ENCODE measurements at regions not wholly inside any gene's neighbourhood (a gene's known extent, or its start where the extent isn't known, plus 50 kb on each side); places are given as distances from the start of the nearest gene placed in this dataset.

GRCh38 chr14:32007755-32008362 is 69.2 kb upstream of the ARHGAP5 start:
- Histone ChIP-seq H3K4me1 (ENCODE audit: low read length) (no peaks in the 10 kb centered on the region), H3K27ac (ENCODE audit: low read length) (no peak overlapping the region)
- TF ChIP-seq, protein P1, sequence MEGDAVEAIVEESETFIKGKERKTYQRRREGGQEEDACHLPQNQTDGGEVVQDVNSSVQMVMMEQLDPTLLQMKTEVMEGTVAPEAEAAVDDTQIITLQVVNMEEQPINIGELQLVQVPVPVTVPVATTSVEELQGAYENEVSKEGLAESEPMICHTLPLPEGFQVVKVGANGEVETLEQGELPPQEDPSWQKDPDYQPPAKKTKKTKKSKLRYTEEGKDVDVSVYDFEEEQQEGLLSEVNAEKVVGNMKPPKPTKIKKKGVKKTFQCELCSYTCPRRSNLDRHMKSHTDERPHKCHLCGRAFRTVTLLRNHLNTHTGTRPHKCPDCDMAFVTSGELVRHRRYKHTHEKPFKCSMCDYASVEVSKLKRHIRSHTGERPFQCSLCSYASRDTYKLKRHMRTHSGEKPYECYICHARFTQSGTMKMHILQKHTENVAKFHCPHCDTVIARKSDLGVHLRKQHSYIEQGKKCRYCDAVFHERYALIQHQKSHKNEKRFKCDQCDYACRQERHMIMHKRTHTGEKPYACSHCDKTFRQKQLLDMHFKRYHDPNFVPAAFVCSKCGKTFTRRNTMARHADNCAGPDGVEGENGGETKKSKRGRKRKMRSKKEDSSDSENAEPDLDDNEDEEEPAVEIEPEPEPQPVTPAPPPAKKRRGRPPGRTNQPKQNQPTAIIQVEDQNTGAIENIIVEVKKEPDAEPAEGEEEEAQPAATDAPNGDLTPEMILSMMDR (IDR thresholded peaks at IDR 0.05; ENCODE audit: low read depth, low read length): no peak
- no peak for TF ChIP-seq EZH2phosphoT487 (IDR thresholded peaks at IDR 0.05; ENCODE audit: low read depth)

GRCh38 chr14:32008602-32009193 is 68.4 kb upstream of the ARHGAP5 start:
- H3K4me3 ChIP-seq (ENCODE audit: low read length): no peak overlapping the region
- H3K9ac ChIP-seq (ENCODE audit: low read length): no peak overlapping the region
- H3K4me1 ChIP-seq (ENCODE audit: low read length): no peaks in the 10 kb centered on the region
- no peaks in the 10 kb centered on the region for H3K9me3 ChIP-seq (ENCODE audit: insufficient read depth, low read length)
- no peaks in the 10 kb centered on the region for H3K79me2 ChIP-seq (ENCODE audit: low read length)
- no peak overlapping the region for H2AFZ ChIP-seq (ENCODE audit: low read depth, low read length)
- H3K27ac ChIP-seq (ENCODE audit: low read length): no peak overlapping the region
- TF ChIP-seq, protein P1 (IDR thresholded peaks at IDR 0.05; ENCODE audit: low read depth, low read length): no peak
- no peak for TF ChIP-seq EZH2phosphoT487 (IDR thresholded peaks at IDR 0.05; ENCODE audit: low read depth)
- no peaks in the 10 kb centered on the region for H4K20me1 ChIP-seq (ENCODE audit: insufficient read depth, low read length)
- no peaks in the 10 kb centered on the region for H3K36me3 ChIP-seq (replicated peaks; ENCODE audit: low read depth, low read length)
- H3K4me2 ChIP-seq (ENCODE audit: low read length): no peak overlapping the region
- H3K27me3 ChIP-seq (ENCODE audit: low read depth, low read length): no peaks in the 10 kb centered on the region

More at GRCh38 chr14:32007755-32008362, 69.2 kb upstream of the ARHGAP5 start:
- Histone ChIP-seq H3K4me3 (ENCODE audit: low read length) (no peak overlapping the region), H3K4me2 (ENCODE audit: low read length) (no peak overlapping the region), H3K9me3 (ENCODE audit: insufficient read depth, low read length) (no peaks in the 10 kb centered on the region), H4K20me1 (ENCODE audit: insufficient read depth, low read length) (no peaks in the 10 kb centered on the region), H2AFZ (ENCODE audit: low read depth, low read length) (no peak overlapping the region), H3K9ac (ENCODE audit: low read length) (no peak overlapping the region), H3K27me3 (ENCODE audit: low read depth, low read length) (no peaks in the 10 kb centered on the region), H3K36me3 (replicated peaks; ENCODE audit: low read depth, low read length) (no peaks in the 10 kb centered on the region), H3K79me2 (ENCODE audit: low read length) (no peaks in the 10 kb centered on the region)

DNA sequence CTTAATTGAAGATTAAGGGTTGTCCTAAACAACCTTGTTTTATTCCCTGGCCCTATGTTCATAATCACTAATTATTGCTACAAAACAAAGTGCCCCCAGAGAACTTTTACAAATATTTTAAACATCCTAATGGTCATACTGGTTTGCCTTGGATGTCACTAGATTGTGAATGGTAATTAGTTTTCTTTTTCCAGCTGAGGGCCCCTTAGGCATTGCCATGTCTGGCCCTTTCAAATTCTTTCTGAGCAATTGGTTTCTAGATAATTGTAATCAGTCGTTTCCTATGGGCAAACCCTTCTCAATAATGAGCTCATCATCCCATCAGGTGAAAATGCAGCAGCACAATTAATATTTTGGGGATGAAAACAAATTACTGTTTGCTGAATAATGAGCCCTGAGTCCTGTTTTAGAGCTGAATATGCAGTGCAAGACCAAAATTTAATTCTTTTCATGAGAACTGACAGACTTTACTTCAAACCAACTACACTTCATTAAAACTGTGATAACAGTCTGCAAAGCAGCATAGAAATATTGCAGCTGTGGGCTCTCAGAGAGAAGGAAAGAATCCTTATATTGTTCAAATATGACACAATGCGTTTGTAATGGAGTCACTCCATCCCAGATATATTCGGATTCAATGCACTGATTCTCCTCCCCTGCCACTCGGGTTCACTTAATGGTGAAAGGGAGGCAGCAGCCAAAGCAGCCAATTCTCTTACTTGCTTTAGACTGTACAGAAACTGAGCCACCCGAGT is 67.7 kb upstream of the ARHGAP5 start:
- Histone ChIP-seq H3K4me2 (ENCODE audit: low read length) (no peak overlapping the region), H2AFZ (ENCODE audit: low read depth, low read length) (no peak overlapping the region), H3K4me3 (ENCODE audit: low read length) (no peak overlapping the region), H3K27ac (ENCODE audit: low read length) (no peak overlapping the region), H3K9ac (ENCODE audit: low read length) (no peak overlapping the region), H3K27me3 (ENCODE audit: low read depth, low read length) (no peaks in the 10 kb centered on the region), H3K79me2 (ENCODE audit: low read length) (no peaks in the 10 kb centered on the region), H4K20me1 (ENCODE audit: insufficient read depth, low read length) (no peaks in the 10 kb centered on the region), H3K9me3 (ENCODE audit: insufficient read depth, low read length) (no peaks in the 10 kb centered on the region), H3K4me1 (ENCODE audit: low read length) (no peaks in the 10 kb centered on the region), H3K36me3 (replicated peaks; ENCODE audit: low read depth, low read length) (no peaks in the 10 kb centered on the region)
- TF ChIP-seq, protein P1 (IDR thresholded peaks at IDR 0.05; ENCODE audit: low read depth, low read length): no peak
- no peak for TF ChIP-seq EZH2phosphoT487 (IDR thresholded peaks at IDR 0.05; ENCODE audit: low read depth)

GRCh38 chr14:32009976-32010581 is 67.0 kb upstream of the ARHGAP5 start:
- TF ChIP-seq EZH2phosphoT487 (IDR thresholded peaks at IDR 0.05; ENCODE audit: low read depth): no peak
- TF ChIP-seq, protein P1 (IDR thresholded peaks at IDR 0.05; ENCODE audit: low read depth, low read length): no peak
- Histone ChIP-seq H3K4me1 (ENCODE audit: low read length) (no peaks in the 10 kb centered on the region), H3K27me3 (ENCODE audit: low read depth, low read length) (no peaks in the 10 kb centered on the region), H3K36me3 (replicated peaks; ENCODE audit: low read depth, low read length) (no peaks in the 10 kb centered on the region), H3K4me3 (ENCODE audit: low read length) (no peak overlapping the region), H3K4me2 (ENCODE audit: low read length) (no peak overlapping the region), H2AFZ (ENCODE audit: low read depth, low read length) (no peak overlapping the region), H3K9ac (ENCODE audit: low read length) (no peak overlapping the region), H3K9me3 (ENCODE audit: insufficient read depth, low read length) (no peaks in the 10 kb centered on the region), H3K27ac (ENCODE audit: low read length) (no peak overlapping the region), H4K20me1 (ENCODE audit: insufficient read depth, low read length) (no peaks in the 10 kb centered on the region), H3K79me2 (ENCODE audit: low read length) (no peaks in the 10 kb centered on the region)

Data from OCI-LY3 (cell line).